Epidermal melanocyte (primary cell): ENCODE measurements at regions not wholly inside any gene's neighbourhood (a gene's known extent, or its start where the extent isn't known, plus 50 kb on each side); places are given as distances from the start of the nearest gene placed in this dataset.
"Not testable (repeated sequence)": the region's sequence is repeated elsewhere in the genome, so short reads cannot be mapped to it uniquely, and the experiment has no call there.

Experiments
- DNase-seq: peaks from one replicate; pipeline ENCODE4 v3.0.0; 2011; ENCODE audit warnings: low spot score; ENCODE audit not compliant: insufficient read length

DNA sequence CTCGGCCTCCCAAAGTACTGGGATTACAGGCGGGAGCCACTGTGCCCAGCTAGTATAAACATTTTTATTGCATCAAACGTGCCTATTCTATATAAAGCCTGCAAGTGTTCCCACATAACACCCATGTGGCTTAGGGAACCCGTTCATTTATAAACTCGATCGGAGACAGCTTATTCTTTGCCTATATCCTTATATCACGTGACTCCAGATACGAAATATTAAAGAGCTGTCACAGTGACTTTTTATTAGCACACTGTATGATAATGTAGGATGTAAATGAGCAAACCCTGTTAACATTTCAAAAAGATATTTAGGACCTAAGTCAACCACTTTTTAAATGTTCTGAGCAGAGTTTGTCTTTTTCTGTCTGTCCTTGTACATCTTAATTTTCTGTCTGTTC lies 642.9 kb upstream of the ADARB2 start:
- no peak for DNase-seq

DNA sequence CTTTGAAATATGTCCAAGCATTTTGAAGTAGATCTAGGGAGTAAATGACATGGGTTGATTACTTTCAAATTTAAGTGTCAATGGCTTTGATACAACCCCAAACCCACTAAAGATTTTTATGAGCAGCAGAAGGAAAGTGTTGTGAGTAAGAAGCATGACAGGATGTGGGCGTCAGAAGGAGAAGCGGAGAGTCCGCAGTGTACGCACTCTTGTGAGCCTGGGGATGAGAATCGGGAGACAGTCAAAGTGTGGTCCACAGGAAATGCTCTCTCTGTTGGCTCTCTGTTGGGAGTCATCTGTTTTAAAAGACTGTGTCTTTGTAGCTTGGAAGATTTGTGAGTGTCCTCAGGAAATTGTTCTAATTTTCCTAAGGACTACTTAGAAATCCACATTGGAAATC lies 629.8 kb upstream of the ADARB2 start:
- no peak for DNase-seq

DNA sequence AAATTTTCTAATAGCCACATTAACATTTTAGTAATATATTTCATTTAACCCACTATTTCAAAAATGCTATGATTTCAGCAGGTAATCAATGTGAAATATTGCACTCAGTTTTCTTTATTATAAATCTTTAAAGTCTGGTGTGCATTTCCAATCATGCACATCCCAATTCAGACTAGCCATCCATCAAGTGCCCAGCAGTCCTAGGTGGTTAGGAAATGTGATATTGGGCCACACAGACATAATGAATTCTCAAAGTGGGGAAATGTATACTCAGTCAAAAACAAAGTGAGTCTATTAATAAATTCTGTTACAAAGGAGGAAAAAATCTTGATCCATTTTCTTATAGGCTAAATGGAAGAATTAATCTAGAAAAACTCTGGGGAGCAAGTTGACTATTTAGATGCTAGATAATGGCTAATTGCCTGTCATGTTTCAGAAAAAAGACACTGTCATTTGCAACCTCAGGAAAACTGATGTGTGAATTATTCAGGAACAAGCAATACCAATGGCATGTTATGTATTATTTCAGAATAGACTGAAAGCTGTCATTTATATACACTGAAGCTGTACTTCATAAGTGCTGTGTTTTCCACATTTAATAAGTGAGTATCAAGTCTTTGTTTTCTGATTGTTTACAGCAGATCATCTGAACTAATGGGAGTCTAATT lies 629.1 kb upstream of the ADARB2 start:
- DNase-seq, result no peak

DNA sequence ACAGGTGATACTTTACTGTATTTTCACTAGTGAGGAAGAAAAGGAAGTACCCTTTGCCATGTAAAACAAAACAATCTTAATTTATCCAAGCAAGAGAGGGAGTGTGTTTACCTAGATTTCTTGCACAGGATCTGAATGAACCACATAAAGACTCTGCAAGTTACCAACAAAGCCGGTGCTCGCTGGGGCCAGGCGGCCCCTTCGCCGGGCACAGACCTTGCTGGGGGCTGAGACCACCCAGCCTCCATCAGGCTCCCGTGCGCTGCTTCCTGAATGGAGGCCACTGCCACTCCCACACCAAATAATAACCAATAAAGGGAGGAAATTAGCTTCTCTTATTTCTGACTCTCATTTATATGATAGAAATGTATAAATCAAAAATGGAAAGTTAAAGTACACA lies 625.0 kb upstream of the ADARB2 start:
- no peak for DNase-seq

DNA sequence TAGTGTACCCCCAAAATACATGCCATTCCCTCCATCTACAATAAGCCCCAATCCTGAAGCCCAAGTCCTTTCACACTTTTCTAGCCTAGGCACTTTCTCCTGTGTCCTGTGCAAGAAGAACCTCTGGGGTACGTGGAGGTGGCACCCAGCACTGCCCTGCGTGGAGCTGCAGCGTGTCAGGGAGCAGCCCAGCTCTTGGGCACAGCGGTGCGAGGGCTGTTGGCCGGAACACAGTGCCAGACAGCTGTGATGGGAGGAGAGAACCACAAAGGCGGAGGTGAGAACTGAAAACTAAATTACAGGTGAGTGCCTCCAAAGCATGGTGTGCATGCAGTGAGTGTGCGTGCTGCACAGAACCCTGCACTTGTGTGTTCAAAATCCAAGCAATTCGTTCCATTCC lies 621.3 kb upstream of the ADARB2 start:
- DNase-seq, result no peak

DNA sequence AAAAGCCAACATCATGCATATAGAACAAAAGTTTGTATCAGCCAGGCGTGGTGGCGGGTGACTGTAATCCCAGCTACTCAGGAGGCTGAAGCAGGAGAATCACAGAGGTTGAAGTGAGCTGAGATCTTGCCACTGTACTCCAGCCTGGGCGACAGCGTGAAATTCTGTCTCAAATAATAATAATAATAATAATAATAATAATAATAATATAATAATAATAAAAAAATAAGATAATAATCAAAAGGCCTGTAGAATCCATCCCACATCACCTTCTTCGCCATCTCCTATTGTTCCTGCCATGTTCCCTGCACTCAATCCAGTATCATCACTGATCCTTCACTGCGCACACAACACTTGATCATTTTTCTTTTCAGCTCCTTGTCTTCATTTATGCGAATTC lies 619.3 kb upstream of the ADARB2 start:
- no peak for DNase-seq

DNA sequence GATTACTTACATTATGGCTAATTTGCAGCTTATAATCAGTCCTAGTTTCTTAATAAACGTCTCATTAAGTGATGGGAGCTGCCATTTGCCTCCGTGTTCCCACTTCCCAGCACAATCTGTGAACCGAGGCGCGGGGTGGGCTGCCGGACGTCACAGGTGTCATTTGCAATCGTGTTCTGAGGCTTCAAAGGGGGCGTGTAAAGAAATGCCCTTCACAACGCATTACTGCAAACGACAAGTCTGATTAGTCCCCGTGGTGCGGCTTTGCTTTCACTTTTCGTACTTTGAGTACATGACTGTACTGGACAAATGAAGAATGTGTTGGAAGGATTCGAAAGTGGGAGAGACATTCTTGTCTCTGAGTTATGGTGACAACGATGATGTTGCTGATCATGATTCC lies 614.2 kb upstream of the ADARB2 start:
- DNase-seq, result no peak

DNA sequence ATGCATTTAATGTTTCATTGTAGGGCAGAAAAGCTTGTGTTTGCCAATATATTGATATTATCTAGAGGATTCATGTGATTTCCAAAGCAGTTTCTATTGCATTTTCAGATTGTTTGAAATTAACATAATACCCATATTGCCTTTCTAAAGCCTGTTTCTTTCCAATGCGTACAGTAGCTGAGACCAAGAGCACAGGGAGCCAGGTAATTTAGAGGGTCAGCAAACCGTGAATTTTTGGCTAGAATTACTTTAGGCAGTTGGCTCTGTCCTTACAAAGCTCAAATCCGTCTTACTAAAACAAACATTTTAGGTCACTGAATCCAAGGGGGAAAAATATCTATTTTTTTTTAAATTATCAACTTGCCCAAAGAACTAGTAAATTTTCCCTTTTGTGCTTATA lies 604.9 kb upstream of the ADARB2 start:
- no peak for DNase-seq

DNA sequence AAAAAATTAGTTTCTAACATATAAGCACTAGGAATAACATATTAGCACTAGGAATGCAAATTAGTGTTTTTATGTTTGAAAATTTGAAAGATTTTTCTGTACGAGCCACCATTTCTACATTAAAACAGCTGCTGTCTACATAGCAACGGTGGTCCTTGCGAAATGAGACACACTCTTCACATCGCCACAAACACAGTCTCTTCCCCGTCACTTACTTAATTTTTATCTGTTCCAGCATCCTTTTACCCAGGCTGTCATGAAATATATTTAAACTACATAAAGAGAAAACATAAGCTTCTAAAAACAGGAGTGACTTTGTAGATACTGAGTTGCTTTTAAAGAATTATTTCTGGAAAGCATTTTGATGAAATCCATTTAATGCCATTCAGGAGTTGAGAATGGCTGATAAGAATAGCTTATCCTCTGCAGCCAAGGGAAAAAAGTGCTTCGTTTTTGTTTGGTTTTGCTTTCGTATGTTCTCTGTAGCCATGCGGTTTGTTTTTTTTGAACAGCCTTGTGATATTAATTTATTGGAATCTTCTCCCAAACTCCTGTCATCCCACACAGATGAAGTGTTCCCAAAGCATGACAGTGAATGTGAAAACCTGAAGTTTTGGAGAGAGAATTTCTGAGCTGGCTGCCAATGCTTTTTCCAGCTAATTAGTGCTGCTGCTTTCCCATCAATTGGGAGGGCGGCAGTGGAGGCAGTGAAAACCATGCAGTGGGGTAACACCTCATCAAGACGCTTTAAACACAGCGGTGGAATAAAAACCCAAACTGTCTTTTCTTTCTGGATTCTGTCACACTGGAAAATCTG lies 603.7 kb upstream of the ADARB2 start:
- DNase-seq, result no peak

DNA sequence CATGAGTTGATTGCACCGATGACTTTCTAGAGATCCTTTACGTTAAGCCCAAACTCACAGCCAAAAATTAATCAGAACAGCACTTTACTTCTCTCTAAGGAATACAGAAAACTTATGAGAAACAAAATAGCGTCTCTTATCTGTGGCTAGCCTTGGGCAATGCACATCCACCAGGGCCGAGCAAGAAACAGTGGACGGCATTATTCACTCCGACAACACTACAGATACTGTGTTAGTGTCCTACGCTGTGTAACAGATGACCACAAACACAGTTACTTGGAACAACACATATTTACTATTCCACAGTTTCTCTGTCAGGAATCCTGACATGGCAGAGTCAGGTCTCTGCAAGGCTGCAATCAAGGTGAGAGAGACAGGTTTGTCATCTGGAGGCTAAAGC lies 598.3 kb upstream of the ADARB2 start:
- peak; percentile 17 for DNase-seq

DNA sequence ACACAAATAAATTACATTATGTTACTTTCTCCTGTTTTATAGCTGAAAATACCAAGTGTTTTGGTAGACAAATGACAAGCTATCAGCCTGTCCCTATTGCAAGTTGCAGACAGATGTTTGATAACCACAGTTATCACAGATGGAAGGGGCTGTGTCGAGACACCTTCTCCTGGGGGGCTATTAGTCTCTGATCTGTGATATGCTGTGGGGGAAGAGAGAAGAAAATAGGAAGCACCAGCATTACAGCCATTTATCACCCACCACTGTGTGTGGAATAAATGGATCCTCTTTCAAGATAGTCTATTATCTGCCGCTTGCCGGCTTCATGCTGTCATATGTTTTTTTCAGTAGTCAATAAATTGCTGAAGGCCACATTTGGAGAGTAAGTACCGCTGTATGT lies 597.2 kb upstream of the ADARB2 start:
- DNase-seq, result no peak

DNA sequence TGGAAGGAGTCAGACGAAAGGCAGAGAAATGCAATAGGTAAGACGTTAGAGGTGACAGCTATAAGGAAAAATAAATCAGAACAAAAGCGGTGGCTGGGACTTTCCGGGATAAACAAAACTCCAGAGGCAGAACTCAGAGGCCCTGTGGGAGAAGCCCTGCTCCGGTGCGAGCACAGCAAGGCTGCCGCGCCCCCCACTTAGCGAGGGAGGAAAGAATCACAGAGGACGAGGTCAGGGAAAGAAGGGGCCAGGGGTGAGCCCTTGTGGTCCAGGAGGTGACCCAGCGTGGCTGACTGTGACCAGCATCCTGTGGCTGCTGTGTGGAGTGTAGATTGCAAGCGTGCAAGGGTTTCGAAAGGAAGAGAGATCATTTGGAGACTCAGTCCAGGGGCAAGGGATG lies 591.8 kb upstream of the ADARB2 start:
- DNase-seq, result no peak

DNA sequence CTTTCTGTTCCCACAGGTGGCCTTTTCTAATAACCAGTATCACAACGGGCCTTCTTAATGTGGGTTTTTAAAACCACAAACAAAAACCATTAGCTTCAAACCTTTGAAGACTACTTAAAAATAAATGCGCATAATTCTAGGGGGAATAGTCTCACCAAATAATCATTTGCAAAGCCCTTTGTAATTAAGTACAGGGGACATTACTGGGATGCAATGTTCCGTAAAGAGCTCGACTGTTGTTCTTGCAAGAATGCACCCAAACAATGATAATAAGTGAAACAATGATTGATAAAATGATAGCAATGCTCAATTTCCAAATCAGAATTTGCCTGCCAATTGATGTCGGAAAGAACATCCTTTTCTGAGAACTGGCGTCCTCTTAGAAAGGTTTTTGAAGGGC lies 589.1 kb upstream of the ADARB2 start:
- no peak for DNase-seq

DNA sequence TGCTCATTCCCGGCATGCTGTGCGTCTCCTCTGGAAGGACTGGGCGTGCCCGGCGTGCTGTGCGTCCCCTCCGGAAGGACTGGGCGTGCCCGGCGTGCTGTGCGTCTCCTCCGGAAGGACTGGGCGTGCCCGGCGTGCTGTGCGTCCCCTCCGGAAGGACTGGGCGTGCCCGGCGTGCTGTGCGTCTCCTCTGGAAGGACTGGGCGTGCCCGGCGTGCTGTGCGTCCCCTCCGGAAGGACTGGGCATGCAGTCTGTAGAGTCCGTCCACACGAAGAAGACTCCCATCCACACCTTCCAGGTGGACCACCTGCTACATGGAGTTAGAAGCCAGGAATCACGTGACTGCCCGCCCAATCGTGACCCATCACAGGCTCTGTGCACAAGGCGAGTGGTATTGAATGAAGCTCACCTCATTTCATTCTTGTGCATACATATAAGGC lies 577.7 kb upstream of the ADARB2 start:
- DNase-seq, result not testable (repeated sequence)

DNA sequence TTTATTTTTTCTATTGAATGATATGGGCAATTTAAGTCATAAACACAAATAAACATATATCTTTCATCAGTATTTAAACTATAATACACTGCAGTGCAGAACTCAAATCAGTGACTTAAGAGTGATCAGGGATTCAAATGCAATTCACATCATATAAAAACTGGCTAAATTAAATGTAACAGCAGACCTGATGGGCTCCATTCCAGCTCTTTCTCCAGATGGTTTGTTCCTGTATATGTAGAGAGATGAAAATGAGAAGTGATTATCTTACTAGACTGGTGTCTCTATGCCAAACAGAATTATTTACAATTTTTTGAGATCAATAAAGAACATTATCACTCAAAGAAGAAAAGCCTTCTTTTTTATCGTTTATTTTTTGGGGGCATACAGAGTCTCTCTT lies 568.8 kb upstream of the ADARB2 start:
- no peak for DNase-seq

DNA sequence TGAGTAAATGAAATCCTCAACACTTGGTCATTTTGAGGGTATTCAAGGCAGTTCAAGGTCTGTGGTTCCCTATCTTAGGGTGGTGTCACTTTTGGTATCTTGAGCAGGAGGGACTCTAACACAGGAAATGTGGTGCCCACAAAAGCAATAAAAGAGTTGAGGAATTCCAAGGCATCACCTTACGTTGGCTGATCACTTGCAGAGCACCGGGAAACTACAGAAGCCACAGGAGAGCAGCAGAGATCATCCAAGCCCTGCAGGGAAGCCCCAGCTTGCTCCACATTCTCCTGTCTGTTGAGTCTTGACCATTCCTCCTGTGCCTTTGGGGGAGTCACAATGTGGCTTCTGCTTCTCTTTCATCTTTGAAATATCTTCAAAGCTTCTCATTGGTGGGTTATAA lies 565.8 kb upstream of the ADARB2 start:
- DNase-seq, result no peak

DNA sequence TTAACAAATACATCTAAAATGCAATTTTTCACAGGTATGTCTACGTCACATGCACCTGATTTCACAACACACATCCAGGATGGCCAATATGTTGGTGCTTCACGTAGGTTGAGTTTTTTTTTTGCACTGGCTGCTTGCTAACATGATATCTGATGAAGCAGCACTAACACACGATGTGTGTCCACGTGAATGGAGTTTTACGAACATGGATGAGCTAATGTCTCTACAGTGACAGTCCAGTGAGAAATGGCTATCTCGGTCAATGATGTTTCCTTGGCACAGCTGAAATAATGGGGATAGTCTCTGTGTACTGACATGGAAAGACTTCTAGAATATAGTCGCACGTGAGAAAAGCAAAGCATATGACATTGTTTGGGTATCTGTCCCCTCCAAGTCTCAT lies 563.9 kb upstream of the ADARB2 start:
- no peak for DNase-seq

DNA sequence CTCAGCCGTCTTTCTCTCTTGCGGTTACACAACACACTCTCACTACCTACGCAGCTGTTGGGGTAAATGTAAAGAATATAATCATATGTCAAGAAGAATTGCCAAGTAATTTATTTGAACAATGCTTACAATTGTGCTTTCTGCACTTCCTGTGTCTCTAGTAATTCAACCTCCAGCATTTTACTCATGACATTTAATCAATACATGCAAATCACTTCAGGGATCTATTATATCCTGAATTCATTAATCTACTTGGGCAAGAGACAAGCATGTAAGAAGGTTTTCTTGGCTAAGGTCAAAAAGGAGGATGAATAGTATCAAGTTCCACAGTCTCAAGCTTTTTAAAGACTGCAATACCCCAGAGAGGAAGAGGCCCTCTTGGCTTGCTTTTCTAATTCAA lies 562.9 kb upstream of the ADARB2 start:
- no peak for DNase-seq

DNA sequence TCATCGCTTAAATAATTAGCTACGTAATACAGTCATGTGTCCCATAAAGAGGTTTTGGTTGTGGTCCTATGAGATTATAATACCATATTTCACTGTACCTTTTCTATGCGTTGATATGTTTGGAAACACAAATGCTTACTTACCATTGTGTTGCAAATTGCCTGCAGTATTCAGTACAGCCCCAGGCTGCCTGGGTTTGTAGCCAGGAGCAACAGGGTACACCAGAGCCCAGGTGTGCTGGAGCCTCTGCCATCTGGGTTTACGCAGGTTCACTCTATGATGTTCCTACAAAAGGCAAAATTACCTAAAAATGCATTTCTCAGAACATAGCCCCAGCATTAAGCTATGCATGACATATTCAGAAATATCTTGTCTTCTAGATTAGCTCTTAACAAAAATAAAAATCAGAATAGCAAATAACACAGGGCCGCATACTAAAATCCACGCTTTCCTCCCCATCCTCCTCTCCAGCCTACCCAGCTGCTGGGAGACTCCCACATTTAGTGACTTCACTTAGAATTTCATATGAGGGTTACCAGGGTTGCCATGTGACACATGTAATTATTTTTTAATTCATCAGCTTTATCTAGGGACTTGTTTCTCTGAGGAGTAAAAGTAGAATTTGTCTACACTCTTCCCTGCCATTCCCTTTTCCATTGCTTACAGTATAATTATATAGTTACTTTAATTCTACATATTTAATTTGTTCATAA lies 559.0 kb upstream of the ADARB2 start:
- DNase-seq, result no peak

DNA sequence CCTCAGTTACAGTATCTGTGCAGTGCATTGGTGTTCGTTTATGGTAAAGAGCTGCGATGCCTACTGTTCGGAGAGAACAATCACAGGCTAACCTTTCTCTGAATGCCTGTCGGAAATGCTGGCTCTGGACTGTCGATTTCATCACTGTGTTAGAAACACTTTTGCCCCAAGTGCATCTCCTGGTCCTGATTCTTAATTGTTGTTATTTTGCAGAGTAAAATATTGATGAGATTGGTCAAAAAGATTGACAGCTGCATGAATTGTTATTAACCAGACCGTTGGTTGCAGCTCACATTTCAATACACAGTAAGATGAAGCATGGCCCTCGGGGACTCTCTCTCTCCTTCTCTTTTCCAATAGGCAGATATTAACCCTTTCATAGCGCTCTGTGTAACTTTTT lies 557.4 kb upstream of the ADARB2 start:
- no peak for DNase-seq

DNA sequence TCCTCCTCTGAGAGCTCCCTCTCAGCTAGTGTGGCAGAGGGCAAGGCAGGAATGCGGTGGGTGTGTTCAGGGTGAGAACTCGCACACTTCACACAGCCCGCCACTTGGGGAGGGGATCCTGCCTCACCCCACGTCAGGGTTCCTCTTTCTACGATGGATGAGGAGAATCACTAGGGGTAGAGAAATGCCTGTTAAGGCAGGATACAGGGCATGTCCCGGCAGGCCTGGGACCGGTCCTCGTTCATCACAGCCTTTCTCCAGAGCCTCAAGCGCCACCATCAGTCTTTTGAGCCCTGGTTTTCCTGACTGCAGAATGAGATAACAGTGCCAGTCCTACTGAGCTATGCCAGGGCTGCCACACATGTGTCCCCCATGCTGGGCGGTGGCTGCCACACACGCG lies 546.7 kb upstream of the ADARB2 start:
- no peak for DNase-seq

DNA sequence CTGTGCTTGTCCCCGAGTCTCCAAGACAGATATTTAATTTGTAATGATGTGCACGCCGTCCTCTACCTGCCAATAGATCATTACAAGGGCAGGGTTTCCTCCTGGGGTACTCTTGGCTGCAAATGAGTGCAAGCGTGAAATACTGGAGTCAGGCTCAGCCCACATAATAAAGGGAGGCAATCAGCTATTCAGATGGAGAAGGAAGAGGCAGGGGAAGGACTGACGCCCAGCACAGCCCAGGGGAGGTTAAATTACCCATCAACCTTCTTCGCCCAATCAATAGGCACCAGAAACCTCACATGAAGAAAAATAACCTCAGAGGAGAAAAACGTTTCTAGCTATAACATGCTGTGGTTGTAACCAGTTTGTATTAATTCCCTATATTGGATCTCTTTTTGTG lies 544.9 kb upstream of the ADARB2 start:
- no peak for DNase-seq
